Pancreas (tissue), 10 donors: ENCODE measurements at regions not wholly inside any gene's neighbourhood (a gene's known extent, or its start where the extent isn't known, plus 50 kb on each side); places are given as distances from the start of the nearest gene placed in this dataset.

ENCODE experiments used
- ATAC-seq, 4 donors: fragments of 200-7000 bp; cut with Tn5 transposase; one replicate each; pipeline versions ENCODE4 v1.8.0 to v1.9.1; 2020; ENCODE audit warnings: mild to moderate bottlenecking in 4 of 4, moderate library complexity in 4 of 4
- DNase-seq, 6 donors: peaks; one replicate each; pipeline ENCODE4 v3.0.0-alpha.2; 2020
- FAIRE-seq: peaks from 2 replicates; lab custom pipeline; 2012; peaks lifted over from hg19 to GRCh38; lab: Jason Lieb, UNC
- H3K27ac ChIP-seq, 4 donors: fragments of 200-600 bp; sonication (generic); 1 replicate in 3 of 4; 2 replicates in 1 of 4; pipeline versions ENCODE4 v1.5.0 to v1.8.0; 2020
- H3K27me3 ChIP-seq, 4 donors: fragments of 200-600 bp; one replicate each; pipeline ENCODE4 v1.8.0; 2021
- H3K36me3 ChIP-seq, 3 donors: fragments of 200-600 bp; sonication (generic) in 1 of 3; one replicate each; pipeline versions ENCODE4 v1.5.0 to v1.8.0; 2020 to 2021
- H3K4me1 ChIP-seq, 3 donors: fragments of 200-600 bp; one replicate each; pipeline ENCODE4 v1.8.0; 2021
- H3K4me3 ChIP-seq, 4 donors: fragments of 200-600 bp; sonication (generic) in 2 of 4; one replicate each; pipeline versions ENCODE4 v1.5.0 to v1.8.0; 2020 to 2021
- H3K9me3 ChIP-seq, 4 donors: fragments of 200-600 bp; one replicate each; pipeline ENCODE4 v1.8.0; 2021
- WGBS, 2 donors: extraction: QIAGEN DNeasy Blood & Tissue Kit; methylation state at CpG; one replicate each; pipeline ENCODE4 v1.1.7; 2013; 5-methylcytosine and 5-hydroxymethylcytosine counted together
- intact Hi-C, 3 donors: fragments of 100-400 bp; cut with DNase I; formaldehyde crosslinking; loops; one replicate each; pipeline versions ENCODE4 v1.11.1 to v1.14.2; 2022
- TF ChIP-seq, protein P1 (sequence below), 4 donors: fragments of 200-600 bp; sonication (generic) in 3 of 4; IDR thresholded peaks; one replicate each; pipeline versions ENCODE4 v1.5.0 to v1.8.0; 2021; ENCODE audit warnings: antibody characterized with exemption in 4 of 4
- donor health status: healthy with polysubstance abuse.
- donor health status: DM: no; HTN: no; CAD: no; lungs with moderate emphysema.
- donor health status: DM: no; HTN: no; CAD: no.
- donor health status: control.
- donor health status: control.
- donor health status: Bipolar disorder and iron deficiency.
- donor health status: DM: yes; HTN: yes; CAD: no.
- donor health status: DM: no; HTN: no; CAD: no.
- donor health status: DM: no; HTN: no; CAD: no.
- donor health status: DM: yes; HTN: yes; CAD: no.

- H3K27ac ChIP-seq = no peak overlapping the region
- 78 to 81% methylated on average over 5 of the region's 5 CpGs for WGBS, 2 donors
- intact Hi-C loops = no loop called here
- TF ChIP-seq, protein P1, sequence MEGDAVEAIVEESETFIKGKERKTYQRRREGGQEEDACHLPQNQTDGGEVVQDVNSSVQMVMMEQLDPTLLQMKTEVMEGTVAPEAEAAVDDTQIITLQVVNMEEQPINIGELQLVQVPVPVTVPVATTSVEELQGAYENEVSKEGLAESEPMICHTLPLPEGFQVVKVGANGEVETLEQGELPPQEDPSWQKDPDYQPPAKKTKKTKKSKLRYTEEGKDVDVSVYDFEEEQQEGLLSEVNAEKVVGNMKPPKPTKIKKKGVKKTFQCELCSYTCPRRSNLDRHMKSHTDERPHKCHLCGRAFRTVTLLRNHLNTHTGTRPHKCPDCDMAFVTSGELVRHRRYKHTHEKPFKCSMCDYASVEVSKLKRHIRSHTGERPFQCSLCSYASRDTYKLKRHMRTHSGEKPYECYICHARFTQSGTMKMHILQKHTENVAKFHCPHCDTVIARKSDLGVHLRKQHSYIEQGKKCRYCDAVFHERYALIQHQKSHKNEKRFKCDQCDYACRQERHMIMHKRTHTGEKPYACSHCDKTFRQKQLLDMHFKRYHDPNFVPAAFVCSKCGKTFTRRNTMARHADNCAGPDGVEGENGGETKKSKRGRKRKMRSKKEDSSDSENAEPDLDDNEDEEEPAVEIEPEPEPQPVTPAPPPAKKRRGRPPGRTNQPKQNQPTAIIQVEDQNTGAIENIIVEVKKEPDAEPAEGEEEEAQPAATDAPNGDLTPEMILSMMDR (IDR thresholded peaks at IDR 0.05) = no peak
- H3K4me3 ChIP-seq = no peak overlapping the region
- no peaks in the 10 kb centered on the region for H3K27me3 ChIP-seq
- H3K9me3 ChIP-seq = no peaks in the 10 kb centered on the region
- no peak for DNase-seq
- ATAC-seq = no peak
- H3K36me3 ChIP-seq = no peaks in the 10 kb centered on the region
- FAIRE-seq = no peak
- peaks cover 0 to 10% (median 0%) of the 10 kb centered on the region in 3 donors for H3K4me1 ChIP-seq
These were observed 325.6 kb downstream of the DEPDC1B start for GRCh38 chr5:60374409-60374808.

GRCh38 chr5:60372786-60373185 is 327.2 kb downstream of the DEPDC1B start:
- Histone ChIP-seq H3K4me1 (peaks cover 0 to 10% (median 0%) of the 10 kb centered on the region in 3 donors), H3K27ac (peak overlapping the region in 3 of 4 donors; percentile 16 to 78 (median 62)), H3K36me3 (no peaks in the 10 kb centered on the region), H3K4me3 (no peak overlapping the region), H3K27me3 (no peaks in the 10 kb centered on the region), H3K9me3 (no peaks in the 10 kb centered on the region)
- ATAC-seq = peak; percentile 88 to 95 (median 92)
- FAIRE-seq = no peak
- DNase-seq = peak in 3 of 6 donors; percentile 24 to 51 (median 29)
- intact Hi-C loops = no loop called here
- 17 to 20% methylated on average over 7 of the region's 7 CpGs for WGBS, 2 donors
- TF ChIP-seq, protein P1 (IDR thresholded peaks at IDR 0.05) = no peak

GRCh38 chr5:60371065-60371464 is 328.9 kb downstream of the DEPDC1B start:
- TF ChIP-seq, protein P1 (IDR thresholded peaks at IDR 0.05) = no peak
- H3K27me3 ChIP-seq = no peaks in the 10 kb centered on the region
- no peak overlapping the region for H3K4me3 ChIP-seq
- FAIRE-seq = no peak
- no peaks in the 10 kb centered on the region for H3K9me3 ChIP-seq
- no peaks in the 10 kb centered on the region for H3K36me3 ChIP-seq
- H3K4me1 ChIP-seq = peaks cover 0 to 10% (median 0%) of the 10 kb centered on the region in 3 donors
- 50 to 61% methylated on average over 7 of the region's 7 CpGs for WGBS, 2 donors
- ATAC-seq = peak; percentile 13 to 68 (median 56)
- intact Hi-C loops = no loop called here
- no peak overlapping the region for H3K27ac ChIP-seq
- peak in 2 of 6 donors; percentile 4 to 34 for DNase-seq

DNA sequence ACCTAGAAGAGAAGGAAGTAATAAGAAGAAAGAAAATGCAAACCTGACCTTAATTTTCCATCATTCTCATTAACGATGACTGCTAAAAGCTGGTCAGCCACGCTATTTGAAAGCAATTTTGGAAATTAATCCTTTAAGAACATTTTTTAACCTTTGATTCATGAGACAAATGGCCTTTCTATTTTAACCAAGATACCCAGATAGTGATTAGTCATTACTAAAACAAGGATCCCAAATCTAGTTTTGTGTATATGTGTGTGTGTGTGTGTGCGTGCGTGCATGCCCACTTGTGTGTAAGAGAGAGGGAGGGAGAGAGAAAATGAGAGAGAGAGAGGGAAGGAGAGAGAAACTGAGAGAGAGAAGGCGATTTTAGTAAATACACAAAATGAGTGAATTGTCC is 329.5 kb downstream of the DEPDC1B start:
- Histone ChIP-seq H3K27ac (no peak overlapping the region), H3K27me3 (no peaks in the 10 kb centered on the region), H3K4me3 (no peak overlapping the region), H3K9me3 (no peaks in the 10 kb centered on the region), H3K4me1 (peaks cover 0 to 10% (median 0%) of the 10 kb centered on the region in 3 donors), H3K36me3 (no peaks in the 10 kb centered on the region)
- FAIRE-seq = no peak
- TF ChIP-seq, protein P1 (IDR thresholded peaks at IDR 0.05) = no peak
- intact Hi-C loops = no loop called here
- WGBS, 2 donors = 76 to 88% methylated on average over 5 of the region's 5 CpGs
- no peak for ATAC-seq
- no peak for DNase-seq

DNA sequence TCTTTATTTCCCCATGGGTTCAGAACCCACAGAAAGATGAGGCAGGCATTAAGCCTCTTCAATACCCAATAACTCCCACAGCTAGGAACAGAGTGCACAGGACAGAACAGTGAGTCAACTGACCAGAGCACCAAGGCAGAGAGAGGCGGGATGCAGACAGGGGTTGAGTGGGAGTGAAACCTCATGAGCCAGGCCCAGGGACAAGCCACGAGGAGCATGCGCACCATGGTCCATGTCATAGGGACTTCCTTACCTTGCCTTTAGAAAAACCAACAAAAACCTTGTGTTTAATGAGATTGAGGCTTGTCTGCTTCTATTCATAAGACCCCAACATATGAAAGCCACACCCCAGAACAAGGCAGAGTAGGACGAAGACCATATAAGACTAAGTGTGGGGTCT is 330.6 kb downstream of the DEPDC1B start:
- H3K4me3 ChIP-seq = no peak overlapping the region
- no peaks in the 10 kb centered on the region for H3K27me3 ChIP-seq
- WGBS, 2 donors = 95 to 98% methylated on average over 4 of the region's 4 CpGs
- intact Hi-C loops = no loop called here
- H3K36me3 ChIP-seq = no peaks in the 10 kb centered on the region
- DNase-seq = no peak
- TF ChIP-seq, protein P1 (IDR thresholded peaks at IDR 0.05) = no peak
- no peak for FAIRE-seq
- no peak overlapping the region for H3K27ac ChIP-seq
- H3K4me1 ChIP-seq = peaks cover 0 to 13% (median 4%) of the 10 kb centered on the region in 3 donors
- no peak for ATAC-seq
- H3K9me3 ChIP-seq = no peaks in the 10 kb centered on the region
